ENCODE measurements at regions not wholly inside any gene's neighbourhood (a gene's known extent, or its start where the extent isn't known, plus 50 kb on each side); places are given as distances from the start of the nearest gene placed in this dataset.

GRCh38 chr2:118738524-118739308 lies 108.7 kb downstream of the EN1 start:
- H3K4me3 ChIP-seq (ENCODE audit: low read depth, low read length), result no peak overlapping the region
- POLR2A ChIA-PET, result interaction anchor here (0.5 kb wide), 1 partner anchor 591 kb away, joined by 4 read pairs; no protein-coding TSS in a partner anchor
- H3K4me1 Mint-ChIP-seq (ENCODE audit: low read depth, unreplicated experiment), result peaks cover 6% of the 10 kb centered on the region
- CTCF ChIA-PET, result no interaction called here
- no peak for DNase-seq
- peaks cover 14% of the 10 kb centered on the region for H3K27me3 Mint-ChIP-seq (ENCODE audit: insufficient read depth, unreplicated experiment)
- H3K27me3 ChIP-seq (replicated peaks; ENCODE audit: control insufficient read depth, insufficient read depth, low read length), result no peaks in the 10 kb centered on the region; the same call in 1 of the 2 replicates
- H3K36me3 ChIP-seq (ENCODE audit: control insufficient read depth, insufficient read depth, low read length), result no peaks in the 10 kb centered on the region
- peaks cover 6% of the 10 kb centered on the region for H3K9me3 Mint-ChIP-seq (ENCODE audit: unreplicated experiment)
- no peaks in the 10 kb centered on the region for H3K36me3 Mint-ChIP-seq (ENCODE audit: insufficient read depth, unreplicated experiment)
- H3K4me1 ChIP-seq, result no peaks in the 10 kb centered on the region
- H3K27ac Mint-ChIP-seq (ENCODE audit: unreplicated experiment), result no peak overlapping the region
- BruUV-seq (replicated peaks), result no TSS peak
- peaks cover 2% of the 10 kb centered on the region for H3K9me3 ChIP-seq
- no peak overlapping the region for H3K4me3 Mint-ChIP-seq (ENCODE audit: unreplicated experiment)
- no peak for TF ChIP-seq CTCF (IDR thresholded peaks at IDR 0.05; ENCODE audit: insufficient read depth in 1 of 2, low read depth in 1 of 2, low read length in 1 of 2, severe bottlenecking in 1 of 2, unreplicated experiment in 1 of 2)
- intact Hi-C loops (cut with micrococcal nuclease; ENCODE audit: unreplicated experiment), result no loop called here

GRCh38 chr2:118738106-118738505 lies 109.3 kb downstream of the EN1 start:
- no peak for TF ChIP-seq CTCF (IDR thresholded peaks at IDR 0.05; ENCODE audit: insufficient read depth in 1 of 2, low read depth in 1 of 2, low read length in 1 of 2, severe bottlenecking in 1 of 2, unreplicated experiment in 1 of 2)
- no peak overlapping the region for H3K27ac Mint-ChIP-seq (ENCODE audit: unreplicated experiment)
- CTCF ChIA-PET, result no interaction called here
- DNase-seq, result no peak
- no peaks in the 10 kb centered on the region for H3K36me3 ChIP-seq (ENCODE audit: control insufficient read depth, insufficient read depth, low read length)
- peaks cover 6% of the 10 kb centered on the region for H3K4me1 Mint-ChIP-seq (ENCODE audit: low read depth, unreplicated experiment)
- no peaks in the 10 kb centered on the region; the same call in 1 of the 2 replicates for H3K27me3 ChIP-seq (replicated peaks; ENCODE audit: control insufficient read depth, insufficient read depth, low read length)
- H3K9me3 ChIP-seq, result no peaks in the 10 kb centered on the region
- H3K4me1 ChIP-seq, result no peaks in the 10 kb centered on the region
- H3K4me3 Mint-ChIP-seq (ENCODE audit: unreplicated experiment), result no peak overlapping the region
- H3K4me3 ChIP-seq (ENCODE audit: low read depth, low read length), result no peak overlapping the region
- no peaks in the 10 kb centered on the region for H3K9me3 Mint-ChIP-seq (ENCODE audit: unreplicated experiment)
- POLR2A ChIA-PET, result interaction anchor here (0.5 kb wide), 1 partner anchor 592 kb away, joined by 4 read pairs; no protein-coding TSS in a partner anchor
- intact Hi-C loops (cut with micrococcal nuclease; ENCODE audit: unreplicated experiment), result no loop called here
- no TSS peak for BruUV-seq (replicated peaks)
- H3K36me3 Mint-ChIP-seq (ENCODE audit: insufficient read depth, unreplicated experiment), result no peaks in the 10 kb centered on the region
- peaks cover 14% of the 10 kb centered on the region for H3K27me3 Mint-ChIP-seq (ENCODE audit: insufficient read depth, unreplicated experiment)

- Histone ChIP-seq H3K27me3 (replicated peaks; ENCODE audit: control insufficient read depth, insufficient read depth, low read length) (no peaks in the 10 kb centered on the region; the same call in 1 of the 2 replicates), H3K4me1 (no peaks in the 10 kb centered on the region), H3K9me3 (no peaks in the 10 kb centered on the region), H3K4me3 (ENCODE audit: low read depth, low read length) (no peak overlapping the region), H3K36me3 (ENCODE audit: control insufficient read depth, insufficient read depth, low read length) (no peaks in the 10 kb centered on the region)
- Mint-ChIP-seq H3K27ac (ENCODE audit: unreplicated experiment) (no peak overlapping the region), H3K27me3 (ENCODE audit: insufficient read depth, unreplicated experiment) (peaks cover 16% of the 10 kb centered on the region), H3K4me3 (ENCODE audit: unreplicated experiment) (no peak overlapping the region), H3K9me3 (ENCODE audit: unreplicated experiment) (no peaks in the 10 kb centered on the region), H3K4me1 (ENCODE audit: low read depth, unreplicated experiment) (peaks cover 6% of the 10 kb centered on the region), H3K36me3 (ENCODE audit: insufficient read depth, unreplicated experiment) (no peaks in the 10 kb centered on the region)
- DNase-seq, result no peak
- TF ChIP-seq CTCF (IDR thresholded peaks at IDR 0.05; ENCODE audit: insufficient read depth in 1 of 2, low read depth in 1 of 2, low read length in 1 of 2, severe bottlenecking in 1 of 2, unreplicated experiment in 1 of 2), result no peak
- intact Hi-C loops (cut with micrococcal nuclease; ENCODE audit: unreplicated experiment), result no loop called here
- BruUV-seq (replicated peaks), result no TSS peak
- ChIA-PET CTCF (no interaction called here), POLR2A (no interaction called here)
Measured at GRCh38 chr2:118737684-118738083, 109.8 kb downstream of the EN1 start.

Data from Caco-2 (cell line).